ENCODE measurements at regions not wholly inside any gene's neighbourhood (a gene's known extent, or its start where the extent isn't known, plus 50 kb on each side); places are given as distances from the start of the nearest gene placed in this dataset.

DNA sequence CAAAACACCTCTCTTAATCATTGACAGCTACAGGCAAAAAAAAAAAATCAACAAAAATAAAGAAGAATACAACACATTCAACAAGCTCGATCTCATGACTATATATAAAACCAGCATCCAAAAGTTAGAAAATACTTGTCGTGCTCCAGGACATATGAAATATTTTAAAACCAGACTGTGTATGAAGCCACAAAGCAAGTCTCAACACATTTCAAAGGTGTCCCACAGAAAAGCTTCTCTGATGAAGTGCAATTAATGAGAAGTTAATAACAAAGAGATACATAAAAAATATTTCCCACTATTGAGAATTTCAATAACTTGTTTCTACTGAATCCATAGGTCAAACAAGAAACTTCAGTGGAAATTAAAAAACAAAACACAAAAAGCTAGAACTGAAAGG is 178.7 kb downstream of the PLK2 start:
- no peak for TF ChIP-seq CTCF (IDR thresholded peaks at IDR 0.05)
- TF ChIP-seq ZFX (IDR thresholded peaks at IDR 0.05; ENCODE audit: borderline replicate concordance), result no peak

All from 22Rv1 (cell line).